NCI-H1092 treated with DMSO at 0.1 percent for 48 hours (cell line): ENCODE measurements at regions not wholly inside any gene's neighbourhood (a gene's known extent, or its start where the extent isn't known, plus 50 kb on each side); places are given as distances from the start of the nearest gene placed in this dataset.
"Not testable (repeated sequence)": the region's sequence is repeated elsewhere in the genome, so short reads cannot be mapped to it uniquely, and the experiment has no call there.

Experiments
- DNase-seq: peaks from one replicate; lab custom pipeline; 2025; lab: John Stamatoyannopoulos, UW

- no peak for DNase-seq
Observed at GRCh38 chr19:32039440-32039839, 306.0 kb upstream of the ZNF507 start.

GRCh38 chr19:32040236-32040635, 305.2 kb upstream of the ZNF507 start:
- no peak for DNase-seq

GRCh38 chr19:32041681-32042292, 303.6 kb upstream of the ZNF507 start:
- no peak for DNase-seq

- DNase-seq, result no peak
Observed at GRCh38 chr19:32047788-32048187, 297.6 kb upstream of the ZNF507 start.

GRCh38 chr19:32053376-32053775, 292.0 kb upstream of the ZNF507 start:
- no peak for DNase-seq

- no peak for DNase-seq
Observed at GRCh38 chr19:32053861-32054260, 291.5 kb upstream of the ZNF507 start.

- DNase-seq, result no peak
Observed at GRCh38 chr19:32058131-32058530, 287.3 kb upstream of the ZNF507 start.

GRCh38 chr19:32061315-32061714, 284.1 kb upstream of the ZNF507 start:
- no peak for DNase-seq

GRCh38 chr19:32063601-32064000, 281.8 kb upstream of the ZNF507 start:
- DNase-seq, result no peak

- no peak for DNase-seq
Observed at GRCh38 chr19:32066056-32066455, 279.4 kb upstream of the ZNF507 start.

- no peak for DNase-seq
Observed at GRCh38 chr19:32067685-32068084, 277.7 kb upstream of the ZNF507 start.

GRCh38 chr19:32068793-32069192, 276.6 kb upstream of the ZNF507 start:
- no peak for DNase-seq

- DNase-seq, result no peak
Observed at GRCh38 chr19:32070101-32070500, 275.3 kb upstream of the ZNF507 start.

- DNase-seq, result no peak
Observed at GRCh38 chr19:32082028-32082427, 263.4 kb upstream of the ZNF507 start.

- DNase-seq, result not testable (repeated sequence)
Observed at GRCh38 chr19:32084756-32085363, 260.6 kb upstream of the ZNF507 start.

GRCh38 chr19:32091241-32091640, 254.2 kb upstream of the ZNF507 start:
- no peak for DNase-seq

- DNase-seq, result no peak
Observed at GRCh38 chr19:32097011-32097410, 248.4 kb upstream of the ZNF507 start.

GRCh38 chr19:32097620-32098019, 247.8 kb upstream of the ZNF507 start:
- DNase-seq, result no peak

GRCh38 chr19:32098968-32099367, 246.4 kb upstream of the ZNF507 start:
- DNase-seq, result no peak

GRCh38 chr19:32101206-32101605, 244.2 kb upstream of the ZNF507 start:
- no peak for DNase-seq

GRCh38 chr19:32103541-32103940, 241.9 kb upstream of the ZNF507 start:
- DNase-seq, result no peak

GRCh38 chr19:32104153-32104849, 241.1 kb upstream of the ZNF507 start:
- no peak for DNase-seq

- DNase-seq, result no peak
Observed at GRCh38 chr19:32104850-32105235, 240.6 kb upstream of the ZNF507 start.
